GM18517 (cell line): ENCODE measurements at regions not wholly inside any gene's neighbourhood (a gene's known extent, or its start where the extent isn't known, plus 50 kb on each side); places are given as distances from the start of the nearest gene placed in this dataset.

Experiments used
- ATAC-seq: cut with Tn5 transposase; IDR thresholded peaks from one replicate; pipeline ENCODE4 v1.9.1; 2021; ENCODE audit warnings: mild to moderate bottlenecking, moderate library complexity; ENCODE audit not compliant: unreplicated experiment

DNA sequence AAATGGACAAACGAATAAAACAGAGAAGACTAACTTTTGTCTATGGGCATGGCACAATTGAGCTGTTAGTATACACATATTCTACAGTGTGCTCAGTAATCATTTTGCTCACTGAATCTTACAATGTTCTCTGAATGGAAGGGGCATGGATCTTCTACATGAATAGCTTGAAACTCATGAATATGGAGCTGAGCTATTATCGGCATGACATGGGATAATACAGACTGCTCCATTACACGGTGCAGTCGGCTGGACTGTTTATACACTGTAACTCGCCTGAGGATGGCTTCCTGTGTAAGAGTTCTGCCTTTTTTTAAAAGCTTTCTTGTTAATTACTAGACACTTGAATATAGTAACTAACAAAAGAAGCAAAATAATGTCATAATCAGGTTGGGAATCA lies 368.5 kb upstream of the MAD2L1 start:
- no peak for ATAC-seq

GRCh38 chr4:120434756-120435155 lies 368.1 kb upstream of the MAD2L1 start:
- ATAC-seq, result no peak

DNA sequence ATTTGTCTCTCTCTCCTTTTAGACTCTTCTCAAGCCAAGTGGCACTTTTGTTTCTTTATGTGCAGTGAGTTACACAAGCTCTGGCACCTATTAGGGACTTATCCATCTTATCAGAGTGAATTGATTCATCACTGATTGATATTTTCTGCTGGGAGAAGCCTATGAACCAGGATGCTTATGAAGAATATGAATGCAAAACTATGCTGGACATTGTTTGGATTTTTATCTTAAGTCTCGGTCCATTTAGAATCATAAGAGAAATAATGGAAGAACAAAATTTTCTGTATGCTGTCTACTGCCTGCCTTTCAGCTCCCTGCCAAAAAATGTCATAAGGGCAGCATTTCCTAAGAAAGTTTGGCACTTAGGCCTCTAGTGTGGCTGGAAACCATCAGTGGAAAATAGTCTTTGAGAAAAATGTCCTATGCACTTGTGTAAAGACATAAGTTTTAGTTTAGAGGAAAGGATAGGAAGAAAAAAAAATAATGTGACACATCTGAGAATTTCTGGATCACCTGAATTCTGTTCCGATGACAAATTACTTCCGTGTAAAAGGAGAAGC lies 365.7 kb upstream of the MAD2L1 start:
- no peak for ATAC-seq

- ATAC-seq, result no peak
Measured at GRCh38 chr4:120431180-120431579, 364.5 kb upstream of the MAD2L1 start.

DNA sequence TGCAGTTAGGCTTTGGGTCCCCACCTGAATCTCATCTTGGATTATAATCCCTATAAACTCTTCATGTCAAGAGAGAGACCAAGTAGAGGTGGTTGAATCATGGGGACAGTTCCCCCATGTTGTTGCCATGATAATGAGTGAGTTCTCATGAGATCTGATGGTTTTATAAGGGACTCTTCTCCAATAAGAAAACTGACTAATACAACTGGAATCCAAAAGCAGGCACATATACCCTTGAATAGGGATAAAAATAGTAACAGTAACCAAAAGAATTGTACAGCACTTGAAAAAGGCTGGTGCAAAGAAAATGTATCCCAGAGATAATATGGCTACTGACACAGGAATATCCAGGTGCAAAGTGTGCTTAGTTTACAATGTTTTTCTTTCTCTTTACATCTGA lies 351.5 kb upstream of the MAD2L1 start:
- ATAC-seq, result no peak

GRCh38 chr4:120415896-120416295 lies 349.2 kb upstream of the MAD2L1 start:
- ATAC-seq, result no peak

DNA sequence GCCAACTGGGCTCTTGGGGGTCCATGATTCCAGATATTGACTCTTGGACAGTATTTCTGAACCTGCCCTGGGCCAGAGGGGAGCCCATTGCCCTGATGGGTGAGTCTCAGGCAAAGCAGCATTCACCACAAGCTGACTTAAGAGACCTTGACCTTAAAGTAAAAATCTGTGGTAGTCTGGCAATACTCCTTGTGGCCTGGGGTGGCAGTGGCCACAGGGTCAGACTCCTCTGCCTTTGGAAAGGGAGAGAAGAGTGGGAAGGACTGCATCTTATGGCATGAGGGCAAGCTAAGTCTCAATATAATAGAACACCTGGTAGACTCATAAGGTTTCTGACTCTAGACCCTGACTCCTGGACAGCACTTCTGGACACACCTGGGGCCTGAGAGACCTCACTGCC lies 340.3 kb upstream of the MAD2L1 start:
- ATAC-seq, result no peak

DNA sequence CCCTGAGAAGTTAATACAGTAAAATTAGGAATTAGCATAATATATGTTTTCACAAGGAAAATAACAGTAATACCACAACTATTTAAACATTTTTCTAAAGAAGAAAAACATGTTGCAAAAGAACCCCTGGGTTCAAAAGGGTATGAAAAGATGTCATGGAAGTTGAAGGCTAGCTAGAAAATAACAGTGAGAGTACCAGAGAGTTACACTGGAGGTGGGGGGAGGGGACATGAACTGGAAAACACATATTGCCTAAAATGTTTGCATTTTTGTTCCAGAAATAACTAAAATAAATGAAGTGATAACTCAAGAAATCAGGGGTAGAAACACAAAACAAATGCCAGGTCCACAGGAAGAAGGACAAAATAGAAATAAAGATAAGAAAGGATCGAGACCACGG lies 336.6 kb upstream of the MAD2L1 start:
- ATAC-seq, result no peak

GRCh38 chr4:120400441-120400840 lies 333.8 kb upstream of the MAD2L1 start:
- no peak for ATAC-seq

GRCh38 chr4:120399826-120400225 lies 333.2 kb upstream of the MAD2L1 start:
- no peak for ATAC-seq

- ATAC-seq, result no peak
Measured at GRCh38 chr4:120395746-120396145, 329.1 kb upstream of the MAD2L1 start.

GRCh38 chr4:120355881-120356280 lies 289.2 kb upstream of the MAD2L1 start:
- ATAC-seq, result no peak

DNA sequence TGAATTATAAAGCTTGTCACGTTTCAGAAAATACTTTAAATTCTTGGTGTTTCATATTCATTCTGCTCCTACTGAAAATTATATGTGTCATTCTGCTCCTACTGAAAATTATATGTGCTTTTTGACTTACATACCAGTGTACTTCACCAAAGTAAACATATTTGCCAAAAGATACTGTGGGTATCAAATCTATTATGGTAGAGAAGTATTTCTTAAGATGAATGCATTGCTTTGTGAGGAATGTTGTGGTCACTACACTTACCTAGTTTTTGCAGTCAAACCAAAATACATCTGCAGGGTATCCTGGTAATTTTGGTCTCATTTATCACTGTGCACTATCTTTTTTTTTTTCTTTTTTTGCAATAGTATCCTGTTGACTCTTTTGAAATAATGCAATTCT lies 287.7 kb upstream of the MAD2L1 start:
- no peak for ATAC-seq

- ATAC-seq, result no peak
Measured at GRCh38 chr4:120353235-120353634, 286.6 kb upstream of the MAD2L1 start.

GRCh38 chr4:120352739-120353138 lies 286.1 kb upstream of the MAD2L1 start:
- ATAC-seq, result no peak

- ATAC-seq, result no peak
Measured at GRCh38 chr4:120348948-120349347, 282.3 kb upstream of the MAD2L1 start.

- no peak for ATAC-seq
Measured at GRCh38 chr4:120348521-120348920, 281.9 kb upstream of the MAD2L1 start.

GRCh38 chr4:120331486-120332370 lies 265.1 kb upstream of the MAD2L1 start:
- no peak for ATAC-seq

GRCh38 chr4:120329386-120329785 lies 262.7 kb upstream of the MAD2L1 start:
- no peak for ATAC-seq

GRCh38 chr4:120327276-120327675 lies 260.6 kb upstream of the MAD2L1 start:
- no peak for ATAC-seq

DNA sequence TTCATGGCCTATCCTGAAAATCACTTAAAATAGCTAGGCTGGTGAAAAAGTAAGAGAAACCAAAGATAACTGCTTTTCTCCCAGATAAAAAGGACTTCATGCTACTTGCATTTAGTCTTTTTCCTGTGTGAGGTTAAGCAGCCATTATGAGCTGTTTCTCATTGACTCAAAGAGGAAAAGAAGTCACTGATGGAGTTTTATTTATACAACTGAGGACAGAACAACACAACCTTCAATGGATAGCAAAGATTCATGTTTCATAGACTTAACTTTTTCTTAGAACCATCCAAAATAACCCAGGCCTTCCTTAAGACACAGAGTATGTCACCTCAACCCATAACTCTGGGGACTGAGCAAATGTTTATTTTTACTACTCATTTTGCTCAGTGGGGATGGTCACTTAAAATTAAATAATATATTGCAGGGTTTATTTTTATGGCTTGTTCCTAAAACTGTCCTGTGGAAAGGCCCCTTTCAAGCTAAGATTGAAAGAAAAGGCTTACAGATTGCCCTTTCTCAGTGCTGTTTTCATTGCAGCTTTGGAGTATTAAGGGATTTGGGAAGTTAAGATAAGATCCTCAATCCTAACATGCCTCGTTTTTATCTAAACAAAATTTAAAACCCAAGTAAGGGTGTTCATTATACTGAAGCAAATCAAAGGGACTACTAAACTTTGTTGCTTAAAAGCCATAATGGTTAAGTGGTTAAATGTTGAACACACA lies 252.6 kb upstream of the MAD2L1 start:
- ATAC-seq, result no peak
